Gastroesophageal sphincter (tissue), 4 donors: ENCODE measurements at regions not wholly inside any gene's neighbourhood (a gene's known extent, or its start where the extent isn't known, plus 50 kb on each side); places are given as distances from the start of the nearest gene placed in this dataset.

Experiments used
- ATAC-seq: fragments of 150-250 bp; one replicate; pipeline ENCODE4 v1.9.1; 2016; ENCODE audit warnings: mild to moderate bottlenecking, moderate library complexity
- H3K27ac ChIP-seq, 4 donors: fragments of 200-600 bp; sonication (generic) in 3 of 4; 1 replicate in 3 of 4; 2 replicates in 1 of 4; pipeline ENCODE4 v1.5.1; 2016 to 2019
- H3K27me3 ChIP-seq: fragments of 200-600 bp; sonication (generic); one replicate; pipeline ENCODE4 v1.5.1; 2019
- H3K36me3 ChIP-seq, 2 donors: fragments of 200-600 bp; sonication (generic); one replicate each; pipeline ENCODE4 v1.5.1; 2019; ENCODE audit warnings: control low read depth in 1 of 2
- H3K4me1 ChIP-seq, 3 donors: fragments of 200-600 bp; sonication (generic); 1 replicate in 2 of 3; 2 replicates in 1 of 3; pipeline ENCODE4 v1.5.1; 2016 to 2019; ENCODE audit warnings: control low read depth in 2 of 3
- H3K4me3 ChIP-seq, 2 donors: fragments of 200-600 bp; sonication (generic); one replicate each; pipeline ENCODE4 v1.5.1; 2019; ENCODE audit warnings: mild to moderate bottlenecking in 1 of 2, moderate library complexity in 1 of 2
- H3K9me3 ChIP-seq, 3 donors: fragments of 200-600 bp; sonication (generic); one replicate each; pipeline ENCODE4 v1.5.1; 2017 to 2019; ENCODE audit warnings: control low read depth in 2 of 3
- EP300 ChIP-seq: sonication (generic); formaldehyde crosslinking; IDR thresholded peaks from one replicate; pipeline ENCODE4 v1.6.1; 2017; ENCODE audit warnings: antibody characterized with exemption, mild to moderate bottlenecking
- POLR2A ChIP-seq, 2 donors: fragments of 450-650 bp; IDR thresholded peaks; one replicate each; pipeline ENCODE4 v1.6.1; 2017; ENCODE audit warnings: antibody characterized with exemption in 2 of 2, mild to moderate bottlenecking in 2 of 2, moderate library complexity in 1 of 2
- POLR2AphosphoS5 ChIP-seq: sonication (generic); formaldehyde crosslinking; IDR thresholded peaks from one replicate; pipeline ENCODE4 v1.6.1; 2017; ENCODE audit warnings: antibody characterized with exemption
- WGBS, 2 donors: methylation state at CpG; one replicate each; pipeline ENCODE4 v1.1.5; 2018; ENCODE audit warnings: low coverage in 1 of 2; 5-methylcytosine and 5-hydroxymethylcytosine counted together
- TF ChIP-seq, protein P1 (sequence below), 4 experiments: fragments of 200-600 bp in 2 of 4; fragments of 450-650 bp in 2 of 4; sonication (generic) in 1 of 4; IDR thresholded peaks; one replicate each; pipeline ENCODE4 v1.5.1; 2017 to 2019; ENCODE audit warnings: antibody characterized with exemption in 4 of 4, mild to moderate bottlenecking in 2 of 4, moderate library complexity in 2 of 4

DNA sequence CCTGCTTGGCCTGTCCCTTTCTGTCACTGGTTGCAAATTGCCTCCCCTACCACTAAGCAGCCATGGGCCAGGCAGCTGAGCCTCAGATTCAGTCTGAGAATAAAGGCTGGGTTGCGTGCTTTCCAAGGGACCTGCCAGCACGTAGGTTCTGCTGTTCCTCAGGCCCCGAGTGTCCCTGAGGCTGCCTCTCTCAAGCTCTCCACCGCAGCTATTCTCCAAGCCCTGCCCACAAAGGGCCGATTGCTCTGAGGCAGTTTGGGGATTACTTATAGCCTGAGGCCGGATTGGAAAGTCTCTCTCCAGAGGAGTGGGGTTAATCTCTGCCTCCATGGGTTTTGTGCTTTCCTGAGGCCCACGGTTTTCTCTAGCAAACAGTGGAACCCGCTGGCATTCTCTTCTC lies 590.7 kb downstream of the BCOR start:
- WGBS, 2 donors: 69% methylated on average over 8 of the region's 8 CpGs; no CpG with 5 or more reads in 1 of the 2 donors

DNA sequence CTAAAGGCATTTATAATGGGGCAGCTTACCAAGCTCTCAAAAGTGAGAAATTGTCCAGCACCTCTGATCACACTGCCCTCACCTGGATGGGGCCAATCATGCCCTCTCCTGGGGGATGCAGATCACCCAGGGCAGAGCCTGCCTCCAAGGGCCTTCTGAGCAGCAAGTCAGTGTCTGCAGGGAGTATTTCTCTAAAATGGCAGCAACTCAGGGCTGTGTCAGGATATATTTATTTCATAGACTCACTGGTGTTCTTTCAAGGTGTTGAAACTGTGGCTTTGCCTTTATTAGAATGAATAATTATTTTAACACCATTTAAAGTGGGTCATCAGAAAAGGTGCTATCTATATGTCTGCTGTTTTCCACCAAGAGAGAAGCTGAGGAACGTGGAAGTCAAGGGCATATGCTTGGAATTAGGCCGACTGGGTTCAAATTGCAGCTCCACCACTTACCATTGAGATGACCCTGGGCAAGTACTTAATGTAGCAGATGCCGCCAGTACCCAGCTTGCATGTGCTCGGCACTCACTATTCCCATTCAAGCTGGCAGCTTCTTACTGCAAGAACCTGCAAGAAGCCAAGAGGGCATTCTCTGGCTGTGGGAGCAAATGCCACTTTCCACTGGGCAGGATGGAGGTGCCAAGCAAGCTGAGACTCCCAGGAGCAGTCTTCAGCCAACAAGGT lies 590.0 kb downstream of the BCOR start:
- 83% methylated on average over 3 of the region's 4 CpGs; no CpG with 5 or more reads in 1 of the 2 donors for WGBS, 2 donors
- TF ChIP-seq POLR2A (IDR thresholded peaks at IDR 0.05) (no peak), POLR2AphosphoS5 (no peak), EP300 (no peak)
- TF ChIP-seq, protein P1, sequence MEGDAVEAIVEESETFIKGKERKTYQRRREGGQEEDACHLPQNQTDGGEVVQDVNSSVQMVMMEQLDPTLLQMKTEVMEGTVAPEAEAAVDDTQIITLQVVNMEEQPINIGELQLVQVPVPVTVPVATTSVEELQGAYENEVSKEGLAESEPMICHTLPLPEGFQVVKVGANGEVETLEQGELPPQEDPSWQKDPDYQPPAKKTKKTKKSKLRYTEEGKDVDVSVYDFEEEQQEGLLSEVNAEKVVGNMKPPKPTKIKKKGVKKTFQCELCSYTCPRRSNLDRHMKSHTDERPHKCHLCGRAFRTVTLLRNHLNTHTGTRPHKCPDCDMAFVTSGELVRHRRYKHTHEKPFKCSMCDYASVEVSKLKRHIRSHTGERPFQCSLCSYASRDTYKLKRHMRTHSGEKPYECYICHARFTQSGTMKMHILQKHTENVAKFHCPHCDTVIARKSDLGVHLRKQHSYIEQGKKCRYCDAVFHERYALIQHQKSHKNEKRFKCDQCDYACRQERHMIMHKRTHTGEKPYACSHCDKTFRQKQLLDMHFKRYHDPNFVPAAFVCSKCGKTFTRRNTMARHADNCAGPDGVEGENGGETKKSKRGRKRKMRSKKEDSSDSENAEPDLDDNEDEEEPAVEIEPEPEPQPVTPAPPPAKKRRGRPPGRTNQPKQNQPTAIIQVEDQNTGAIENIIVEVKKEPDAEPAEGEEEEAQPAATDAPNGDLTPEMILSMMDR (IDR thresholded peaks at IDR 0.05): no peak
- no peaks in the 10 kb centered on the region for H3K9me3 ChIP-seq
- H3K36me3 ChIP-seq: no peaks in the 10 kb centered on the region
- H3K27ac ChIP-seq: no peak overlapping the region
- H3K4me3 ChIP-seq: no peak overlapping the region
- H3K4me1 ChIP-seq: no peaks in the 10 kb centered on the region
- no peaks in the 10 kb centered on the region for H3K27me3 ChIP-seq
- ATAC-seq: no peak

More for the DNA sequence above, 590.7 kb downstream of the BCOR start:
- TF ChIP-seq POLR2A (IDR thresholded peaks at IDR 0.05) (no peak), EP300 (no peak), POLR2AphosphoS5 (no peak)
- TF ChIP-seq, protein P1 (IDR thresholded peaks at IDR 0.05): no peak
- no peaks in the 10 kb centered on the region for H3K27me3 ChIP-seq
- H3K36me3 ChIP-seq: no peaks in the 10 kb centered on the region
- H3K4me1 ChIP-seq: no peaks in the 10 kb centered on the region
- H3K9me3 ChIP-seq: no peaks in the 10 kb centered on the region
- H3K4me3 ChIP-seq: no peak overlapping the region
- no peak overlapping the region for H3K27ac ChIP-seq
- ATAC-seq: no peak

DNA sequence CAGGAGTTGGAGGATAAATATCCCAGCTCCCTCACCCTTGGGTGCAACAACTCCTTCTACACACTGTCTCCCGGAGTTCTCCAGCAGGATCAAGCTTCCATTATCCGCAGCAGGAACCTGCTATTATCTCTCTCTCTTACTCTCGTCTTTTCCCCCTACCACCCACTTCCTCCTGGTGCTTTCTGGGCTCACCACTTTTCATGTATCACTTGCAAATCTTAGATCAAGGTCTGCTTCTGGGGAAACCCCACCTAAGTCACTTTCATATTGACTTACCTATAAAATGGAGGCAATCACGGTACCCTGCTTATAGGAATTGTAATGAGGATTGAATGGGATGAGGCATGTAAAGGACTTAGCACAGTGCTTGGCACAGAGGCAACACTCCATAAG lies 589.5 kb downstream of the BCOR start:
- Histone ChIP-seq H3K27ac (no peak overlapping the region), H3K4me3 (no peak overlapping the region), H3K4me1 (no peaks in the 10 kb centered on the region), H3K36me3 (no peaks in the 10 kb centered on the region), H3K27me3 (no peaks in the 10 kb centered on the region), H3K9me3 (no peaks in the 10 kb centered on the region)
- ATAC-seq: no peak
- whole genome bisulfite sequencing, 2 donors: 83 to 89% methylated on average over 2 to 4 of the region's 4 CpGs
- TF ChIP-seq EP300 (no peak), POLR2A (IDR thresholded peaks at IDR 0.05) (no peak), POLR2AphosphoS5 (no peak)
- TF ChIP-seq, protein P1 (IDR thresholded peaks at IDR 0.05): no peak

DNA sequence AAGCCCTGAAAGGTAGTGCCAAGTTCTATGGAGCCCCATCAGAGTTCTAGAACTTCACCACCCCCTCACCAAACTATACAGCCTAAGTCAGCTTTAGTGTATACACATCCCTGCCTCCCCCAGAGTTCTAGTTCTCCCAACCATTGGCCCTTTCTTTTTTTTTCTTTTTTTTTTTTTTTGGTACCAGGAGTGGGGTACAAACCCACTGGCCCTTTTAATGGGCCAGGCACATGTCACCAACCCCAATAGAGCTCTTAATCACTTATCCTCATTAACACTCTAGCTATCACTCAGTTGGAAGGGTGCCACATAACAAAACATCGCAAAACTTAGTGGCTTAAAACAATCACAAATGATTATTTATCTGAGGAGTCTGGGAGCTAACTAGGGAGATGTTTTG lies 588.6 kb downstream of the BCOR start:
- Histone ChIP-seq H3K4me1 (no peaks in the 10 kb centered on the region), H3K36me3 (no peaks in the 10 kb centered on the region), H3K27ac (no peak overlapping the region), H3K27me3 (no peaks in the 10 kb centered on the region), H3K9me3 (no peaks in the 10 kb centered on the region), H3K4me3 (no peak overlapping the region)
- TF ChIP-seq POLR2AphosphoS5 (no peak), EP300 (no peak), POLR2A (IDR thresholded peaks at IDR 0.05) (no peak)
- TF ChIP-seq, protein P1 (IDR thresholded peaks at IDR 0.05): no peak
- 20% methylated on average over 1 of the region's 1 CpG; no CpG with 5 or more reads in 1 of the 2 donors for WGBS, 2 donors
- no peak for ATAC-seq

DNA sequence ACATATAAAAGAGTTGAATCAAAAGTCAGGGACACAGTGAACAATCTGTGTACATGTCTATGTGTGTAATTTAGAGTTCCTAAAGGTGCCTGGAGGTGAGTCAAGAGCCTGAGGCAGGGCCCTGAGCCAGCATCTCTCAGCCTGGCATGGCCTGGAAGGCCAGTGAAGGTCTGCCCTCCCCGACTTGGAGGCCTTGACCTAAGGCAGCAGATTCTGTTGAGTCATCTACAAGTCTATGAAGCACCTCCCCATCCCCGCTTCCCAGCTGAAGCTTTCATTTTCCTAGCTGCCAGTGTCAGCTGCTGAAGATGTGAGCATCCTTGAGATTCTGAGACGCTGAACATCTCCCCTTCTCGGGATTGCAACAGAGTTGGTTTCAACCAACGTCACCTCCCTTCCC lies 583.9 kb downstream of the BCOR start:
- Histone ChIP-seq H3K4me1 (peaks cover 0 to 8% (median 0%) of the 10 kb centered on the region in 3 donors), H3K27ac (no peak overlapping the region), H3K36me3 (no peaks in the 10 kb centered on the region), H3K27me3 (no peaks in the 10 kb centered on the region), H3K9me3 (no peaks in the 10 kb centered on the region), H3K4me3 (no peak overlapping the region)
- WGBS, 2 donors: 73% methylated on average over 3 of the region's 5 CpGs; no CpG with 5 or more reads in 1 of the 2 donors
- ATAC-seq: no peak
- TF ChIP-seq, protein P1 (IDR thresholded peaks at IDR 0.05): no peak
- TF ChIP-seq EP300: no peak
